Peyer's patch (tissue), 4 donors: ENCODE measurements at regions not wholly inside any gene's neighbourhood (a gene's known extent, or its start where the extent isn't known, plus 50 kb on each side); places are given as distances from the start of the nearest gene placed in this dataset.

Source experiments
- DNase-seq, 3 donors: peaks; one replicate each; pipeline ENCODE4 v3.0.0-alpha.2; 2017 to 2019
- H3K27ac ChIP-seq, 4 donors: fragments of 200-600 bp; sonication (generic); one replicate each; pipeline ENCODE4 v1.5.1; 2016 to 2019
- H3K27me3 ChIP-seq, 2 donors: fragments of 200-600 bp; sonication (generic); one replicate each; pipeline ENCODE4 v1.5.1; 2019
- H3K36me3 ChIP-seq, 3 donors: fragments of 200-600 bp; sonication (generic); one replicate each; pipeline ENCODE4 v1.5.1; 2016 to 2019
- H3K4me1 ChIP-seq, 4 donors: fragments of 200-600 bp; sonication (generic); one replicate each; pipeline ENCODE4 v1.5.1; 2016 to 2019
- H3K4me3 ChIP-seq, 4 donors: fragments of 200-600 bp; sonication (generic); 1 replicate in 3 of 4; 2 replicates in 1 of 4; pipeline ENCODE4 v1.5.1; 2016 to 2019; ENCODE audit warnings: mild to moderate bottlenecking in 1 of 4
- H3K9me3 ChIP-seq, 4 donors: fragments of 200-600 bp; sonication (generic); one replicate each; pipeline ENCODE4 v1.5.1; 2016 to 2019; ENCODE audit warnings: mild to moderate bottlenecking in 1 of 4
- CTCF ChIP-seq, 6 experiments: fragments of 450-650 bp in 4 of 6; fragments of 200-600 bp in 2 of 6; sonication (generic) in 1 of 6; IDR thresholded peaks; one replicate each; pipeline ENCODE4 v1.5.1; 2017 to 2019; ENCODE audit warnings: antibody characterized with exemption in 6 of 6, mild to moderate bottlenecking in 3 of 6, moderate library complexity in 1 of 6
- POLR2A ChIP-seq, 2 donors: fragments of 450-650 bp; IDR thresholded peaks; one replicate each; pipeline ENCODE4 v1.5.1; 2017; ENCODE audit warnings: antibody characterized with exemption in 2 of 2, mild to moderate bottlenecking in 2 of 2, moderate library complexity in 2 of 2

- no peak for DNase-seq
- no peak overlapping the region for H3K4me3 ChIP-seq
- H3K27ac ChIP-seq = no peak overlapping the region
- no peaks in the 10 kb centered on the region for H3K9me3 ChIP-seq
- TF ChIP-seq CTCF (IDR thresholded peaks at IDR 0.05) (no peak), POLR2A (IDR thresholded peaks at IDR 0.05) (no peak)
- H3K4me1 ChIP-seq = no peaks in the 10 kb centered on the region
- H3K27me3 ChIP-seq = no peaks in the 10 kb centered on the region
- no peaks in the 10 kb centered on the region for H3K36me3 ChIP-seq
These were observed 142.6 kb downstream of the SATB1 start for GRCh38 chr3:18282507-18282906.

- Histone ChIP-seq H3K27ac (no peak overlapping the region), H3K36me3 (no peaks in the 10 kb centered on the region), H3K9me3 (no peaks in the 10 kb centered on the region), H3K4me1 (no peaks in the 10 kb centered on the region), H3K27me3 (no peaks in the 10 kb centered on the region), H3K4me3 (no peak overlapping the region)
- no peak for DNase-seq
- TF ChIP-seq POLR2A (IDR thresholded peaks at IDR 0.05) (no peak), CTCF (IDR thresholded peaks at IDR 0.05) (no peak)
These were observed 145.9 kb downstream of the SATB1 start for GRCh38 chr3:18279226-18279737.

- no peak for DNase-seq
- H3K27me3 ChIP-seq = no peaks in the 10 kb centered on the region
- H3K36me3 ChIP-seq = no peaks in the 10 kb centered on the region
- TF ChIP-seq CTCF (IDR thresholded peaks at IDR 0.05) = no peak
- TF ChIP-seq POLR2A (IDR thresholded peaks at IDR 0.05) = no peak
- H3K4me1 ChIP-seq = no peaks in the 10 kb centered on the region
- no peak overlapping the region for H3K4me3 ChIP-seq
- no peaks in the 10 kb centered on the region for H3K9me3 ChIP-seq
- no peak overlapping the region for H3K27ac ChIP-seq
These were observed 160.3 kb downstream of the SATB1 start for GRCh38 chr3:18264853-18265252.

- Histone ChIP-seq H3K9me3 (no peaks in the 10 kb centered on the region), H3K27ac (no peak overlapping the region), H3K4me1 (no peaks in the 10 kb centered on the region), H3K36me3 (no peaks in the 10 kb centered on the region), H3K4me3 (no peak overlapping the region), H3K27me3 (no peaks in the 10 kb centered on the region)
- DNase-seq = no peak
- TF ChIP-seq POLR2A (IDR thresholded peaks at IDR 0.05) (no peak), CTCF (IDR thresholded peaks at IDR 0.05) (no peak)
These were observed 160.8 kb downstream of the SATB1 start for GRCh38 chr3:18264361-18264760.

- Histone ChIP-seq H3K4me3 (no peak overlapping the region), H3K9me3 (no peaks in the 10 kb centered on the region), H3K27ac (no peak overlapping the region), H3K36me3 (no peaks in the 10 kb centered on the region), H3K27me3 (no peaks in the 10 kb centered on the region), H3K4me1 (no peaks in the 10 kb centered on the region)
- no peak for DNase-seq
- TF ChIP-seq CTCF (IDR thresholded peaks at IDR 0.05) = no peak
These were observed 166.6 kb downstream of the SATB1 start for GRCh38 chr3:18258492-18258891.

GRCh38 chr3:18252578-18252977 lies 172.6 kb downstream of the SATB1 start:
- H3K27ac ChIP-seq = no peak overlapping the region
- no peak for DNase-seq
- H3K36me3 ChIP-seq = no peaks in the 10 kb centered on the region
- no peaks in the 10 kb centered on the region for H3K27me3 ChIP-seq
- H3K4me3 ChIP-seq = no peak overlapping the region
- TF ChIP-seq CTCF (IDR thresholded peaks at IDR 0.05) (no peak), POLR2A (IDR thresholded peaks at IDR 0.05) (no peak)
- no peaks in the 10 kb centered on the region for H3K4me1 ChIP-seq
- no peaks in the 10 kb centered on the region for H3K9me3 ChIP-seq
